Activated CD4-positive, alpha-beta T cell treated with anti-CD3 and anti-CD28 coated beads for 1 hour (primary cell): ENCODE measurements at regions not wholly inside any gene's neighbourhood (a gene's known extent, or its start where the extent isn't known, plus 50 kb on each side); places are given as distances from the start of the nearest gene placed in this dataset.
A peak's percentile ranks its signal among the peaks of the same experiment; 100 is the strongest.
"Not testable (repeated sequence)": the region's sequence is repeated elsewhere in the genome, so short reads cannot be mapped to it uniquely, and the experiment has no call there.

ENCODE experiments used
- DNase-seq: peaks from one replicate; pipeline ENCODE4 v3.0.0-alpha.2; 2020

DNA sequence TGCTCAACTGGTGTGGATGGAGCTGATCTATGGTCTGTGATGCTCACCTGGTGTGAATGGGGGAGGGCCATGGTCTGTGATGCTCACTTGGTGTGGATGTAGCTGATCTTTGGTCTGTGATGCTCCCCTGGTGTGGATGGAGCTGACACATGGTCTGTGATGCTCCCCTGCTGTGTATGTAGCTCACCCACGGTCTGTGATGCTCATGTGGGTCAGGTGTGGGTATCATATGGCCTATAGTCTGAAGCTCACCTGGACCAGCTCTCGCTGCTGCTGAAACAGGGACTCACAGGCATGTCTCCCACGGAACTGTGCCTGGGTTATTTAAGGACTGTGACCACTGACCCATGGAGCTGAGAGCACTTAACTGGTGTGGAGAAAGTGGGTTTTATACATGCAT, 109.7 kb downstream of the CRLF2 start:
- DNase-seq: no peak

- DNase-seq: not testable (repeated sequence)
Observed at GRCh38 chrX:1102221-1102620, 110.2 kb downstream of the CRLF2 start.

GRCh38 chrX:1099146-1099770, 113.2 kb downstream of the CRLF2 start:
- no peak for DNase-seq

DNA sequence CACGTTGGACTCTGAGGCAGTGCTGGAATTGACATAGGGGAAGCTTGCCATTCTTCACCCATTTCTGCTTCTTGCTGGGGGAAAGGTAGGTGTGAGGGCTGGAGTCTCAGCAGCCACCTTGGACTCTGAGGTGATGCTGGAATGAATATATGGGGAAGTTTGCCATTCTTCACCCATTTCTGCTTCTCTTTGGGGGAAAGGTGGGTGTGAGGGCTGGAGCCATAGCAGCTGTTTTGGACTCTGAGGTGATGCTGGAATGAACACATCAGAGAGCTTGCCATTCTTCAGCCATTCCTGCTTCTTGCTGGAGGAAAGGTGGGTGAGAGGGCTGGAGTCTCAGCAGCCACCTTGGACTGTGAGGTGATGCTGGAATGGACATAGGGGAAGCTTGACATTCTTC, 115.1 kb downstream of the CRLF2 start:
- DNase-seq: no peak

- DNase-seq: no peak
Observed at GRCh38 chrX:1094566-1095333, 117.7 kb downstream of the CRLF2 start.

- no peak for DNase-seq
Observed at GRCh38 chrX:1093586-1094421, 118.6 kb downstream of the CRLF2 start.

GRCh38 chrX:1093121-1093520, 119.3 kb downstream of the CRLF2 start:
- peak; percentile 29 for DNase-seq

DNA sequence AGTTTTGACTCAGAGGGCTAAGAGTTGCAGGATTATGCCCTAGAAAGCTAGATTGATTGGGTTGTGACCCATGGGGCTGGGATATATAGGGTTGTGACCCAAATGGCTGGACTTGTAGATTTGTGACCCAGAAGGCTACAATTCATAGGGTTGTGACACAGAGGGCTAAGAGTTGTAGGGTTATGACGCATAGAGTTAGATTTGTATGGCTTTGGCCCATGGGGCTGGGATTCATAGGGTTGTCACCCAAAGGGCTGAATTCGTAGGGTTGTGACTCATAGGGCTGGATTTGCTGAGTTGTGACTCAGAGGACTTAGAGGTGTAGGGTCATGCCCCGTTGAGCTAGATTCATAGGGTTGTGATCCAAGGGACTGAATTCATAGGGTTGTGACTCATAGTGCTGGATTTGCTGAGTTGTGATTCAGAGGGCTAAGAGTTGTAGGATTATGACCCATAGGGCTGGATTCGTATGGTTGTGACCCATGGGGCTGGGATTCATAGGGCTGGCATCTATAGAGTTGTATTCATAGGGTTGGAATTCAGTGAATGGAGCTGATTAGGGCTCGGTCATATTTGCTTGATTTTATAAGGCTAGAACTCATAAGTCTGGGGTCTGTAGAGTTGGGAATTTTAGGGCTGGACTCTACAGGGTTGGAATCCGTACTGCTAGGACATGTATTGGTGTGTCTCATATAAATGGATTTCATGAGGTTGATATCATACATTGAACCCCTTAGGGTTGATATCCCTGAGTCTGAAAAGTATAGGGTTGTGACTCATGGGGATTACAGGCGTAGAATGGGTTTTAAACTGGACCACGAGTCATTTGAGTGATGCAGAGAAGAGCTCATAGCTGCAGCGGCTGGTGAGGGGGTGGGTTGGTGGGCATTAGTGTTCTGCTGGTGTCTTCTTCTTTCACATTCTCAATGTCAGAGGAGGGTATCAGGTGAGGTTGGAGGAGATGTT, 125.7 kb downstream of the CRLF2 start:
- DNase-seq: no peak

DNA sequence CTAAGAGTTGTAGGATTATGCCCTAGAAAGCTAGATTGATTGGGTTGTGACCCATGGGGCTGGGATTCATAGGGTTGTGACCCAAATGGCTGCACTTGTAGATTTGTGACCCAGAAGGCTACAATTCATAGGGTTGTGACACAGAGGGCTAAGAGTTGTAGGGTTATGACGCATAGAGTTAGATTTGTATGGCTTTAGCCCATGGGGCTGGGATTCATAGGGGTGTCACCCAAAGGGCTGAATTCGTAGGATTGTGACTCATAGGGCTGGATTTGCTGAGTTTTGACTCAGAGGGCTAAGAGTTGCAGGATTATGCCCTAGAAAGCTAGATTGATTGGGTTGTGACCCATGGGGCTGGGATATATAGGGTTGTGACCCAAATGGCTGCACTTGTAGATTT, 126.6 kb downstream of the CRLF2 start:
- DNase-seq: not testable (repeated sequence)

GRCh38 chrX:1084689-1085088, 127.8 kb downstream of the CRLF2 start:
- no peak for DNase-seq

- DNase-seq: no peak
Observed at GRCh38 chrX:1076871-1077651, 135.4 kb downstream of the CRLF2 start.

GRCh38 chrX:1075741-1076140, 136.7 kb downstream of the CRLF2 start:
- no peak for DNase-seq

DNA sequence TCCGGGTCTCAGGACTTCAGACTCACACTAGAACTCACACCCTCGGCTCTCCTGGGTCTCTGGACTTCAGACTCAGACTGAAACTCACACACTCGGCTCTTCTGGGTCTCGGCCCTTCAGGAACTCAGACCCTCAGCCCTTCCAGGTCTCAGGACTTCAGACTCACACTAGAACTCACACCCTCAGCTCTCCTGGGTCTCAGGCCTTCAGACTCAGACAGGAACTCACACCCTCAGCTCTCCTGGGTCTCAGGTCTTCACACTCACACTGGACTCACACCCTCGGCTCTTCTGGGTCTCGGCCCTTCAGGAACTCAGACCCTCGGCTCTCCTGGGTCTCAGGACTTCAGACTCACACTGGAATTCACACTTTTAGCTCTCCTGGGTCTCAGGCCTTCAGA, 137.3 kb downstream of the CRLF2 start:
- DNase-seq: no peak

DNA sequence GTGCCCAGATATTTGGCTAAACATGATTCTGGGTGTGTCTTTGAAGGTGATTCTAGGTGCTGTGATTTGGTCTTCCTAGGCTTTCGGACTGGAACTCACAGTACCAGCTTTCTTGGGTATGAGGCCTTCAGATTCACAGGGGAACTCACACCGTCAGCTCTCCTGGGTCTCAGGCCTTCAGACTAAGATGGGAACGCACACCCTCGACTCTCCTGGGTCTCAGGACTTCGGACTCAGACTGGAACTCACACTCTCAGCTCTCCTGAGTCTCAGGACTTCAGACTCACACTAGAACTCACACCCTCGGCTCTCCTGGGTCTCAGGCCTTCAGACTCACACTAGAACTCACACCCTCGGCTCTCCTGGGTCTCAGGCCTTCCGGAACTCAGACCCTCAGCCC, 137.7 kb downstream of the CRLF2 start:
- DNase-seq: no peak

GRCh38 chrX:1074172-1074571, 138.3 kb downstream of the CRLF2 start:
- no peak for DNase-seq

DNA sequence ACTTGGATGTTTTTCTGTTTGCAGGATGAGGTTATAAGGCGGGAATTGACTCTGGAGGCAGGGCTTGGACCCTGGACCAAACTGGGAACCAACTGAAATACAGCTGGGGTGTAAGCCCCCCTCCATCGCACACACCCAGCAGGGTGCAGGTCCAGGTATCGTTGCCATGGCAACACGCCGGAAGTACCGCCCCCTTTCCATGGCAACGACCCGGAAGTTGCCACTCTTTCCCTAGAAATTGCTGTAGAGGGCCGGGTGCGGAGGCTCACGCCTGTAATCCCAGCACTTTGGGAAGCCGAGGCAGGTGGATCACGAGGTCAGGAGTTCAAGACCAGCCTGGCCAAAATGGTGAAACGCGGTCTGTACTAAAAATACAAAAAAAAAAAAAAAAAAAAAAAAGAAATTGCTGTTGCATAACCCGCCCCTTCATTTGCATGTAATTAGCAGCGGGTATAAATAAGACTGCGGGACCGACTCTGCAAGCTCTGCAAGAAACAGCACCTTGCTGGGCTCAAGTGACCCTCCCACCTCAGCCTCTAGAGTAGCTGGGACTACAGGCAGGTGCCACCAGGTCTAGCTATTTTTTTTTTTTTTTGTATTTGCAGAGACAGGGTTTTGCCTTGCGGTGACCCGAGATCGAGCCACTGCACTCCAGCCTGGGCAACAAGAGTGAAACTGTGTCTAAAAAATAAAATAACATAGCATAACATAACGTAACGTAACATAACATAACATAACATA, 139.6 kb downstream of the CRLF2 start:
- no peak for DNase-seq

DNA sequence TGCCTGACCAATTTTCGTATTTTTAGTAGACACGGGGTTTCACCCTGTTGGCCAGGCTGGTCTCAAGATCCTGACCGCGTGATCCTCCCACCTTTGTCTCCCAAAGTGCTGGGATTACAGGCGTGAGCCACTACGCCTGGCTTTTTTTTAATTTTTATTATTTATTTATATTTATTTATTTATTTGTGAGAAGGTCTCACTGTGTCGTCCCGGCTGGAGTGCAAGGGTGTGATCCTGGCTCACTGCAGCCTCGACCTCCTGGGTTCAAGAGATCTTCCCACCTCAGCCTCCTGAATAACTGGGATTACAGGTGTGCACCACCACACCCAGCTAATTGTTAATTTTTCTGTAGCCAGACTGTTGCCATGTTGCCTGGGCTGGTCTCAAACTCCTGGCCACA, 141.1 kb downstream of the CRLF2 start:
- DNase-seq: no peak

DNA sequence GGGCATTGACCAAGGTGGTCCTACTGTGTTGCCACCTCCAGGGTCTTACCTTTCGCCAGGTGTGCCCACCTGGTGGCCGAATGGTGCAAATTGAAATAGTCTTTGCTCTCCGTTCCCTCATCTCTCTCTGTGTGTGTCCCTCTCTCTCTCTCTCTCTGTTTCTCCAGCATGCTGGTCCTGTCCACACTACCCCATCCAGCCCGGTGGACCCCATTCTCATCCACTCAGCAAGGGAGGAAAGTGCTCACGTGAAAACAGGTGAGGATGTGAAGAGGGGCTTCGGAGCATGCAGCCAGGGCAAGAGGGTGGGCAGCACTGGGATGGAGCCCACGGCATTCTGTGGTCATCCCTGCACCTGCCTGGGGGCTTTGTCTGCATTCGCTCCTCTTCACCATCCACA, 150.1 kb downstream of the CRLF2 start:
- DNase-seq: no peak

DNA sequence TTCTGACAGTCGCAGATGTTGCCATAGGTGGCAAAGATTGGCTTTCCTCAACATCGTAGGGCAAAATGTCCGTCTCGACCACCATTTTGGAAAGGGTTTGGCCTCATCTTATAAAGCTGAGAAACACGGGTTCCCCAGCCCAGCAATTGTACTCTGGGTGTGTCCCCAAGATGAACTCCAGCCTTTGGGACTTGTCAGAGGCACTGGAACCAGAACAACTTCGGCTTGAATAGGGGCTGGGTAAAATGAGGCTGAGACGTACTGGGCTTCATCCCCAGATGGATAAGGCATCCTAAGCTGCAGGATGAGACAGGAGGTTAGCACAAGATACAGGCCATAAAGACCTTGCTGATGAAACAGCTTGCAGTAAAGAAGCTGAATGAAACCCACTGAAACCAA, 151.9 kb downstream of the CRLF2 start:
- no peak for DNase-seq

DNA sequence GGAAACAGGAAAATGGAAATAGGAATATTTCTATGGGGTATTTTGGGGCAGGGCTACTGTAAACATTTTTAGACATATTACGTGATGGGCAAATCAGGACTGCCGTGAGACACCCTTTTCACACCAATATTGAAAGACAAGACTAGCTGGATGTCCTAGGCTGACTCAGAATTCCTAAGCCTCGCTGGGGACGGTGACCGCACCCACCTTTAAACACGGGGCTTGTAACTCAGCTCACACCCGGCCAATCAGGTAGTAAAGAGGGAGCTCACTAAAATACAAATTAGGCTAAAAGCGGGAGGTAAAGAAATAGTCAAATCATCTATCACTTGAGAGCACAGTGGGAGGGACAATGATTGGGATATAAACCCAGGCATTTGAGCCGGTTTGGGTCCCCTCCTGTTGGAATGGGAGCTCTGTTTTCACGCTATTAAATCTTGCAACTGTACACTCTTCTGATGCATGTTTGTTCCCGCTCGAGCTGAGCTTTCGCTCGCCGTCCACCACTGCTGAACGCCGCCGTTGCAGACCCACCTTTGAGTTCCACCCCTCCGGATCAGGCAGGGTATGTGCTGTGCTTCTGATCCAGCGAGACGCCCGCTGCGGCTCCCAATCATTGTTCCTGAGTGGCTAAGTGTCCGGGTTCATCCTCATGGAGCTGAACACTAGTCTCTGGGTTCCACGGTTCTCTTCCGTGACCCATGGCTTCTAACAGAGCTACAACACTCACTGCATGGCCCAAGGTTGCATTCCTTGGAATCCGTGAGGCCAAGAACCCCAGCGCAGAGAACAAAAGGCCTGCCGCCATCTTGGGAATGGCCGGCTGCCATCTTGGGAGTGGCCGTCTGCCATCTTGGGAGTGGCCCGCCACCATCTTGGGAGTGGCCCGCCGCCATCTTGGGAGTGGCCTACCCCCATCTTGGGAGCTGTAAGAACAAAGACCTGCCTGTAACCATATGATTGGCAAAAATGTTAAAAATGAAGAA, 152.6 kb downstream of the CRLF2 start:
- no peak for DNase-seq
